Caco-2 (cell line): ENCODE measurements at regions not wholly inside any gene's neighbourhood (a gene's known extent, or its start where the extent isn't known, plus 50 kb on each side); places are given as distances from the start of the nearest gene placed in this dataset.

ENCODE experiments used
- BruUV-seq: library from RNA; stranded (reverse); fragments of 400-500 nt; replicated peaks from 2 replicates; lab custom pipeline; 2021; lab: Mats Ljungman, UMichigan
- CTCF ChIA-PET: fragments of 300-600 bp; sonication (Branson Sonifier 250); formaldehyde crosslinking; loops from one replicate; lab custom pipeline; 2022; ENCODE audit warnings: antibody characterized with exemption; lab: Charles Lee
- POLR2A ChIA-PET: fragments of 300-600 bp; sonication (Branson Sonifier 250); formaldehyde crosslinking; loops from one replicate; lab custom pipeline; 2022; ENCODE audit warnings: antibody characterized with exemption; lab: Charles Lee
- DNase-seq, 2 experiments: peaks; one replicate each; pipeline versions ENCODE4 v3.0.0 to v3.0.0-alpha.2; 2020 to 2022
- H3K27me3 ChIP-seq: replicated peaks from 2 replicates; pipeline ENCODE4 v1.6.0; 2011; ENCODE audit warnings: low read length; ENCODE audit not compliant: control insufficient read depth, insufficient read depth
- H3K36me3 ChIP-seq: 2 replicates; pipeline ENCODE4 v1.5.1; 2011; ENCODE audit warnings: low read length; ENCODE audit not compliant: control insufficient read depth, insufficient read depth
- H3K4me1 ChIP-seq: fragments of 250-450 bp; sonication (Bioruptor Pico); 2 replicates; pipeline ENCODE4 v1.5.1; 2020; ENCODE audit warnings: mild to moderate bottlenecking
- H3K4me3 ChIP-seq: 2 replicates; pipeline ENCODE4 v1.5.1; 2011; ENCODE audit warnings: low read depth, mild to moderate bottlenecking, control low read depth, low read length
- H3K9me3 ChIP-seq: fragments of 250-450 bp; sonication (Bioruptor Pico); 2 replicates; pipeline ENCODE4 v1.5.1; 2020; ENCODE audit warnings: mild to moderate bottlenecking, moderate library complexity
- H3K27ac Mint-ChIP-seq: one replicate; pipeline ENCODE4 v1.8.0; 2022; ENCODE audit warnings: mixed read lengths; ENCODE audit not compliant: unreplicated experiment
- H3K27me3 Mint-ChIP-seq: one replicate; pipeline ENCODE4 v1.8.0; 2022; ENCODE audit warnings: mixed read lengths; ENCODE audit not compliant: insufficient read depth, unreplicated experiment
- H3K36me3 Mint-ChIP-seq: one replicate; pipeline ENCODE4 v1.8.0; 2022; ENCODE audit warnings: mild to moderate bottlenecking, mixed read lengths; ENCODE audit not compliant: insufficient read depth, unreplicated experiment
- H3K4me1 Mint-ChIP-seq: one replicate; pipeline ENCODE4 v1.8.0; 2022; ENCODE audit warnings: low read depth, mixed read lengths; ENCODE audit not compliant: unreplicated experiment
- H3K4me3 Mint-ChIP-seq: one replicate; pipeline ENCODE4 v1.8.0; 2022; ENCODE audit warnings: mild to moderate bottlenecking, moderate library complexity, mixed read lengths; ENCODE audit not compliant: unreplicated experiment
- H3K9me3 Mint-ChIP-seq: one replicate; pipeline ENCODE4 v1.8.0; 2022; ENCODE audit warnings: mixed read lengths; ENCODE audit not compliant: unreplicated experiment
- intact Hi-C: fragments of 100-400 bp; cut with micrococcal nuclease; formaldehyde crosslinking; loops from one replicate; pipeline ENCODE4 v1.10.0; 2022; ENCODE audit not compliant: unreplicated experiment
- TF ChIP-seq, protein P1 (sequence below), 2 experiments: fragments of 200-600 bp in 1 of 2; IDR thresholded peaks; 1 replicate in 1 of 2; 2 replicates in 1 of 2; pipeline versions ENCODE4 v1.5.1 to v1.8.0; 2011 to 2022; ENCODE audit warnings: antibody characterized with exemption in 1 of 2, control low read depth in 1 of 2, inconsistent platforms in 1 of 2, low read depth in 1 of 2, low read length in 1 of 2, mild to moderate bottlenecking in 1 of 2, moderate library complexity in 1 of 2; ENCODE audit not compliant: insufficient read depth in 1 of 2, severe bottlenecking in 1 of 2, unreplicated experiment in 1 of 2

DNA sequence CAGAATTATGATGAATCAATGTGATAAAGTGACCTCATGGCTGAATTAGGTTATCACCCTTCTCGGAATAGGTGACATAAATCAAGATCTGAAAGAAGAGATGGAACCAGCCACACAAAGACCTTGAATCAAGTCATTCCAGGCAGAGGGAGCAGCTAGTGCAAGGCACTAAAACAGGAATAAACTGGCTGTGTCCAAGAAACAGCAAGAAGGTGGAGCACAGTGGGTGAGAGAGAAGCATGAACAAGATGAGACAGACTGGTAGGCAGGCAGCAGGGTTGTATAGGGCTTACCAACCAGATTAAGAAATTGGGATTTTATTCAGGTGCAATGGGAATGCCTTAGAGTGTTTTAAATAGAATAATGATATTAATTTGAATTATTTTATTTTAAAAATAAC lies 470.3 kb downstream of the PCDH20 start:
- H3K27me3 ChIP-seq = no peaks in the 10 kb centered on the region; the same call in 1 of the 2 replicates
- H3K4me1 ChIP-seq = no peaks in the 10 kb centered on the region
- H3K27ac Mint-ChIP-seq = no peak overlapping the region
- H3K36me3 ChIP-seq = no peaks in the 10 kb centered on the region
- no peaks in the 10 kb centered on the region for H3K4me1 Mint-ChIP-seq
- no peaks in the 10 kb centered on the region for H3K9me3 Mint-ChIP-seq
- DNase-seq = no peak
- BruUV-seq = no TSS peak
- H3K4me3 ChIP-seq = no peak overlapping the region
- TF ChIP-seq, protein P1, sequence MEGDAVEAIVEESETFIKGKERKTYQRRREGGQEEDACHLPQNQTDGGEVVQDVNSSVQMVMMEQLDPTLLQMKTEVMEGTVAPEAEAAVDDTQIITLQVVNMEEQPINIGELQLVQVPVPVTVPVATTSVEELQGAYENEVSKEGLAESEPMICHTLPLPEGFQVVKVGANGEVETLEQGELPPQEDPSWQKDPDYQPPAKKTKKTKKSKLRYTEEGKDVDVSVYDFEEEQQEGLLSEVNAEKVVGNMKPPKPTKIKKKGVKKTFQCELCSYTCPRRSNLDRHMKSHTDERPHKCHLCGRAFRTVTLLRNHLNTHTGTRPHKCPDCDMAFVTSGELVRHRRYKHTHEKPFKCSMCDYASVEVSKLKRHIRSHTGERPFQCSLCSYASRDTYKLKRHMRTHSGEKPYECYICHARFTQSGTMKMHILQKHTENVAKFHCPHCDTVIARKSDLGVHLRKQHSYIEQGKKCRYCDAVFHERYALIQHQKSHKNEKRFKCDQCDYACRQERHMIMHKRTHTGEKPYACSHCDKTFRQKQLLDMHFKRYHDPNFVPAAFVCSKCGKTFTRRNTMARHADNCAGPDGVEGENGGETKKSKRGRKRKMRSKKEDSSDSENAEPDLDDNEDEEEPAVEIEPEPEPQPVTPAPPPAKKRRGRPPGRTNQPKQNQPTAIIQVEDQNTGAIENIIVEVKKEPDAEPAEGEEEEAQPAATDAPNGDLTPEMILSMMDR (IDR thresholded peaks at IDR 0.05; ENCODE audit: insufficient read depth in 1 of 2, low read depth in 1 of 2, low read length in 1 of 2, severe bottlenecking in 1 of 2, unreplicated experiment in 1 of 2) = no peak
- POLR2A ChIA-PET = no interaction called here
- no peak overlapping the region for H3K4me3 Mint-ChIP-seq
- no peaks in the 10 kb centered on the region for H3K27me3 Mint-ChIP-seq
- H3K36me3 Mint-ChIP-seq = no peaks in the 10 kb centered on the region
- H3K9me3 ChIP-seq = no peaks in the 10 kb centered on the region
- intact Hi-C loops = no loop called here
- CTCF ChIA-PET = no interaction called here

DNA sequence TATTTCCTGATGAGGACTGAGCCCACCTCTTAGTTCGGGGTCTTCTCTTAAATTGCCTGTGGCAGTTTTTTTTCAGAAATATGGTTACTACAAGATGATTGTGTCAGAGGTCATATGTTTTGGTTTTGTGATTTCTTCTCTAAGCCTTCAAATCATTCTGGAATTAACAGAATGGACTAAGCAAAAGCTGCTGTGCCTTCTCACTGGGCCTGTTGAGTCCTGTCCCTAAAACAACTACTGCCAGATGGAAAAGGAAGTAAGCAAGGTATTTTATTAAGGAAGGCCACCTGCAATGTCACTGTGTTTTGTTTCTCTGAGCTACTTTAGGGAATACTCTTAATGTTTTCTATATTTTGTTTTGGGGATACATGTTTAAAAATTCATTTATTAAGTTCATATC lies 470.8 kb downstream of the PCDH20 start:
- TF ChIP-seq, protein P1 (IDR thresholded peaks at IDR 0.05; ENCODE audit: insufficient read depth in 1 of 2, low read depth in 1 of 2, low read length in 1 of 2, severe bottlenecking in 1 of 2, unreplicated experiment in 1 of 2) = no peak
- H3K9me3 ChIP-seq = no peaks in the 10 kb centered on the region
- no peak for DNase-seq
- no peaks in the 10 kb centered on the region; the same call in 1 of the 2 replicates for H3K27me3 ChIP-seq
- Mint-ChIP-seq H3K4me1 (no peaks in the 10 kb centered on the region), H3K9me3 (no peaks in the 10 kb centered on the region), H3K36me3 (no peaks in the 10 kb centered on the region), H3K27me3 (no peaks in the 10 kb centered on the region), H3K4me3 (no peak overlapping the region), H3K27ac (no peak overlapping the region)
- no peak overlapping the region for H3K4me3 ChIP-seq
- intact Hi-C loops = no loop called here
- no peaks in the 10 kb centered on the region for H3K4me1 ChIP-seq
- no peaks in the 10 kb centered on the region for H3K36me3 ChIP-seq
- CTCF ChIA-PET = no interaction called here
- BruUV-seq = no TSS peak
- POLR2A ChIA-PET = no interaction called here

DNA sequence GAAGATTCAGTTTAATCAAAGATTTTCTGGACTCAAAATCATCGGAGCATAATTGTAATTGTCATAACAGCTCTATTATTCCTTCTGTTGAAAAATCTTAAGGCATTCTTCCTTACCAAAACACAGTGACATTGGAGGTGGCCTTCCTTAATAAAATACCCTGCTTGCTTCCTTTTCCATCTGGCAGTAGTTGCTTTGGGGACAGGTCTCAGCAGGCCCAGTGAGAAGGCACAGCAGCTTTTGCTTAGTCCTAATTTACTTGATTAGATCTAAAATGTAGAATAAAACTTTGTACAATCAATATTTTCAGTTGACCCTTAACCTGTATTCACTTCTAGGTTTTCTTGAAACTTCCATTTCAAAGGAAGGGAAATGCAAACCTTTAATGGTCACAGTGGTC lies 471.6 kb downstream of the PCDH20 start:
- H3K27me3 ChIP-seq = no peaks in the 10 kb centered on the region; the same call in 1 of the 2 replicates
- H3K4me1 ChIP-seq = no peaks in the 10 kb centered on the region
- no TSS peak for BruUV-seq
- ChIA-PET CTCF (no interaction called here), POLR2A (no interaction called here)
- Mint-ChIP-seq H3K27me3 (no peaks in the 10 kb centered on the region), H3K27ac (no peak overlapping the region), H3K4me3 (no peak overlapping the region), H3K9me3 (no peaks in the 10 kb centered on the region), H3K36me3 (no peaks in the 10 kb centered on the region), H3K4me1 (no peaks in the 10 kb centered on the region)
- no peak overlapping the region for H3K4me3 ChIP-seq
- intact Hi-C loops = no loop called here
- TF ChIP-seq, protein P1 (IDR thresholded peaks at IDR 0.05; ENCODE audit: insufficient read depth in 1 of 2, low read depth in 1 of 2, low read length in 1 of 2, severe bottlenecking in 1 of 2, unreplicated experiment in 1 of 2) = no peak
- no peak for DNase-seq
- H3K36me3 ChIP-seq = no peaks in the 10 kb centered on the region
- no peaks in the 10 kb centered on the region for H3K9me3 ChIP-seq
